GM12872 (cell line): ENCODE measurements at regions not wholly inside any gene's neighbourhood (a gene's known extent, or its start where the extent isn't known, plus 50 kb on each side); places are given as distances from the start of the nearest gene placed in this dataset.

ENCODE experiments used
- CTCF ChIP-seq: IDR thresholded peaks from 3 replicates; pipeline ENCODE4 v1.5.1; 2011; ENCODE audit warnings: low read depth, mild to moderate bottlenecking, low read length, moderate library complexity; ENCODE audit not compliant: insufficient read depth

DNA sequence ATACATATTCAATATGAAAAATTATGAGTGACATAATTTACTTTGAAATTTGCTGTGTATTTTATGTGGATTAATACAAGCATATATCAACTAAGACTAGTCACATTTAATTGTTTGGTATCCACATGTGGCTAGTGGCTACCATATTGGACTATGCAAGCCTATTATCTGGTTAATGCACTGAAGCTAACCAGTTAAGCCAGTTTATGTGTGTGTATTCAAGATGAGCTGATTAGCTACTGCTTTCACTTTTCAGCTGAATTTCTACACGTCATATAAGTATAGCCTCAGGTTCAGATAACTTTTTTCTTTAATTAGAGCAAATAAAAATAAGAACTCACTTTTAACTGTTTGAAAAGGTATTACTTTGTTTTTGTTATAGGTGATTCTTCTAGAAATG lies 903.7 kb downstream of the TFAP2A start:
- no peak for TF ChIP-seq CTCF

- TF ChIP-seq CTCF, result no peak
These were observed 907.6 kb downstream of the TFAP2A start for GRCh38 chr6:9507136-9507895.

- TF ChIP-seq CTCF, result no peak
These were observed 910.7 kb downstream of the TFAP2A start for GRCh38 chr6:9504191-9504590.

GRCh38 chr6:9503111-9503761 lies 911.6 kb downstream of the TFAP2A start:
- no peak for TF ChIP-seq CTCF

DNA sequence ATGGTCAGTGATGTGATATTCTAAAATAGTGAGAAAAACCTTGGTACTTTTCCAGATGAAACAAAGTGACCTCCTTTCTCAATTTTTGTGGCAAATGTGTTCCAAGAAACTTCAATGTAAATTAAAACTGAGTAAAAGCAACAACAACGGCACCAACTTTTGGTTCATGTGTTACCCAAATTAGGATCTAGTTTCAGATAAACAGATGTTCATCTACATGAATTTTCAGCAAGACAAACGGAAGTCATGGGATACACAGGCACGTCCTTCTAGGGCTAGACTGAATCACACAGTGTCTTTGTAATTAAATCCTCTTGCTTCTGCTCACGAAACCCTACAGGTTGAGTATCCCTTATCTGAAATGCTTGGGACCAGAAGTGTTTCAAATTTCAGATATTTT lies 915.2 kb downstream of the TFAP2A start:
- TF ChIP-seq CTCF, result no peak

- TF ChIP-seq CTCF, result no peak
These were observed 918.0 kb downstream of the TFAP2A start for GRCh38 chr6:9496837-9497236.

- no peak for TF ChIP-seq CTCF
These were observed 920.0 kb downstream of the TFAP2A start for GRCh38 chr6:9494864-9495263.
